GM12878 (cell line): ENCODE measurements at regions not wholly inside any gene's neighbourhood (a gene's known extent, or its start where the extent isn't known, plus 50 kb on each side); places are given as distances from the start of the nearest gene placed in this dataset.
"Not testable (repeated sequence)": the region's sequence is repeated elsewhere in the genome, so short reads cannot be mapped to it uniquely, and the experiment has no call there.

Experiments
- ATAC-seq: fragments of 200-7000 bp; cut with Tn5 transposase; 3 replicates; pipeline ENCODE4 v1.9.1; 2020; ENCODE audit warnings: mild to moderate bottlenecking, moderate library complexity
- BruUV-seq: library from RNA; stranded (reverse); fragments of 400-500 nt; replicated peaks from 2 replicates; lab custom pipeline; 2021; lab: Mats Ljungman, UMichigan
- CTCF ChIA-PET: fragments of 300-600 bp; sonication (Branson Sonifier 250); formaldehyde crosslinking; extraction: SDS; loops from one replicate; lab custom pipeline; 2021; ENCODE audit warnings: inconsistent platforms; lab: Yijun Ruan, JAX
- POLR2A ChIA-PET: fragments of 350-600 bp; formaldehyde crosslinking; extraction: SDS; loops from one replicate; lab custom pipeline; 2021; ENCODE audit warnings: inconsistent platforms; lab: Charles Lee
- RAD21 ChIA-PET: fragments of 300-600 bp; sonication (Branson Sonifier 250); formaldehyde crosslinking; loops from one replicate; lab custom pipeline; 2023; ENCODE audit warnings: antibody characterized with exemption; ENCODE audit not compliant: unreplicated experiment; lab: Charles Lee
- SMC1A ChIA-PET: fragments of 300-600 bp; sonication (Branson Sonifier 250); formaldehyde crosslinking; loops from one replicate; lab custom pipeline; 2023; ENCODE audit not compliant: unreplicated experiment, uncharacterized antibody; lab: Charles Lee
- DNase-seq: peaks from one replicate; pipeline ENCODE4 v3.0.0-alpha.2; 2011; ENCODE audit warnings: low read depth, low spot score
- FAIRE-seq: peaks from 3 replicates; lab custom pipeline; 2011; peaks lifted over from hg19 to GRCh38; lab: Jason Lieb, UNC
- H2AFZ ChIP-seq: 2 replicates; pipeline ENCODE4 v1.6.0; 2011; ENCODE audit warnings: low read depth, low read length, control low read depth; ENCODE audit not compliant: control insufficient read depth
- H3K27ac ChIP-seq: 2 replicates; pipeline ENCODE4 v1.5.1; 2011; ENCODE audit warnings: control low read depth; ENCODE audit not compliant: control insufficient read depth, insufficient read depth
- H3K27me3 ChIP-seq, 2 experiments: replicated peaks in 1 of 2; 2 replicates each; pipeline versions ENCODE4 v1.6.0 to v1.6.1; 2011; ENCODE audit warnings: low read length in 1 of 2; ENCODE audit not compliant: control insufficient read depth in 2 of 2, insufficient read depth in 2 of 2
- H3K36me3 ChIP-seq, 2 experiments: 2 replicates each; pipeline ENCODE4 v1.5.1; 2011; ENCODE audit warnings: low read length in 1 of 2; ENCODE audit not compliant: control insufficient read depth in 2 of 2, insufficient read depth in 2 of 2
- H3K4me1 ChIP-seq: 2 replicates; pipeline ENCODE4 v1.6.1; 2011; ENCODE audit warnings: mild to moderate bottlenecking, low read length, moderate library complexity, mixed read lengths; ENCODE audit not compliant: control insufficient read depth, insufficient read depth
- H3K4me2 ChIP-seq: 2 replicates; pipeline ENCODE4 v1.6.0; 2011; ENCODE audit warnings: control low read depth; ENCODE audit not compliant: control insufficient read depth, insufficient read depth
- H3K4me3 ChIP-seq: fragments of 200-600 bp; sonication (generic); 2 replicates; pipeline ENCODE4 v1.5.1; 2016
- H3K79me2 ChIP-seq: 2 replicates; pipeline ENCODE4 v1.6.0; 2011; ENCODE audit warnings: low read length; ENCODE audit not compliant: control insufficient read depth, insufficient read depth
- H3K9ac ChIP-seq: 2 replicates; pipeline ENCODE4 v1.8.0; 2011; ENCODE audit warnings: low read length, control low read depth, mixed read lengths; ENCODE audit not compliant: control insufficient read depth, insufficient read depth
- H3K9me3 ChIP-seq: replicated peaks from 3 replicates; pipeline ENCODE4 v1.5.1; 2011; ENCODE audit warnings: mild to moderate bottlenecking, low read length; ENCODE audit not compliant: control insufficient read depth, insufficient read depth
- H4K20me1 ChIP-seq: 2 replicates; pipeline ENCODE4 v1.6.0; 2011; ENCODE audit not compliant: control insufficient read depth, insufficient read depth
- WGBS: methylation state at CpG from one replicate; pipeline ENCODE4 v1.1.6; 2016; ENCODE audit warnings: low lambda C conversion rate; ENCODE audit not compliant: insufficient replicate concordance, insufficient coverage; ENCODE audit errors: missing lambda C conversion rate; 5-methylcytosine and 5-hydroxymethylcytosine counted together
- in situ Hi-C: fragments of 300-500 bp; cut with MboI; formaldehyde crosslinking; loops from 9 replicates; pipeline ENCODE4 v1.14.3; 2018; ENCODE audit warnings: mixed read lengths
- intact Hi-C: fragments of 100-400 bp; cut with micrococcal nuclease; formaldehyde crosslinking; loops from one replicate; pipeline ENCODE4 v1.14.2; 2022; ENCODE audit not compliant: unreplicated experiment
- TF ChIP-seq, protein P1 (sequence below): fragments of 450-650 bp; IDR thresholded peaks from 2 replicates; pipeline ENCODE4 v1.6.1; 2016; ENCODE audit warnings: mild to moderate bottlenecking, moderate library complexity, borderline replicate concordance

GRCh38 chr2:185284696-185285095 is 453.9 kb upstream of the FSIP2 start:
- Histone ChIP-seq H3K4me2 (no peak overlapping the region), H3K4me3 (no peak overlapping the region), H3K9ac (no peak overlapping the region)
- BruUV-seq: no TSS peak
- intact Hi-C loops: loop anchor here (5.0 to 10.0 kb wide), 3 partner anchors 77 to 1180 kb away; no protein-coding TSS in a partner anchor
- TF ChIP-seq, protein P1, sequence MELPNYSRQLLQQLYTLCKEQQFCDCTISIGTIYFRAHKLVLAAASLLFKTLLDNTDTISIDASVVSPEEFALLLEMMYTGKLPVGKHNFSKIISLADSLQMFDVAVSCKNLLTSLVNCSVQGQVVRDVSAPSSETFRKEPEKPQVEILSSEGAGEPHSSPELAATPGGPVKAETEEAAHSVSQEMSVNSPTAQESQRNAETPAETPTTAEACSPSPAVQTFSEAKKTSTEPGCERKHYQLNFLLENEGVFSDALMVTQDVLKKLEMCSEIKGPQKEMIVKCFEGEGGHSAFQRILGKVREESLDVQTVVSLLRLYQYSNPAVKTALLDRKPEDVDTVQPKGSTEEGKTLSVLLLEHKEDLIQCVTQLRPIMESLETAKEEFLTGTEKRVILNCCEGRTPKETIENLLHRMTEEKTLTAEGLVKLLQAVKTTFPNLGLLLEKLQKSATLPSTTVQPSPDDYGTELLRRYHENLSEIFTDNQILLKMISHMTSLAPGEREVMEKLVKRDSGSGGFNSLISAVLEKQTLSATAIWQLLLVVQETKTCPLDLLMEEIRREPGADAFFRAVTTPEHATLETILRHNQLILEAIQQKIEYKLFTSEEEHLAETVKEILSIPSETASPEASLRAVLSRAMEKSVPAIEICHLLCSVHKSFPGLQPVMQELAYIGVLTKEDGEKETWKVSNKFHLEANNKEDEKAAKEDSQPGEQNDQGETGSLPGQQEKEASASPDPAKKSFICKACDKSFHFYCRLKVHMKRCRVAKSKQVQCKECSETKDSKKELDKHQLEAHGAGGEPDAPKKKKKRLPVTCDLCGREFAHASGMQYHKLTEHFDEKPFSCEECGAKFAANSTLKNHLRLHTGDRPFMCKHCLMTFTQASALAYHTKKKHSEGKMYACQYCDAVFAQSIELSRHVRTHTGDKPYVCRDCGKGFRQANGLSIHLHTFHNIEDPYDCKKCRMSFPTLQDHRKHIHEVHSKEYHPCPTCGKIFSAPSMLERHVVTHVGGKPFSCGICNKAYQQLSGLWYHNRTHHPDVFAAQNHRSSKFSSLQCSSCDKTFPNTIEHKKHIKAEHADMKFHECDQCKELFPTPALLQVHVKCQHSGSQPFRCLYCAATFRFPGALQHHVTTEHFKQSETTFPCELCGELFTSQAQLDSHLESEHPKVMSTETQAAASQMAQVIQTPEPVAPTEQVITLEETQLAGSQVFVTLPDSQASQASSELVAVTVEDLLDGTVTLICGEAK: no peak
- TF ChIP-seq, all 136 proteins: peak for 0
- DNase-seq (no peak), ATAC-seq (no peak), FAIRE-seq (no peak)
- ChIA-PET CTCF (no interaction called here), SMC1A (no interaction called here), RAD21 (no interaction called here), POLR2A (no interaction called here)
- H3K79me2 ChIP-seq: no peaks in the 10 kb centered on the region
- H3K4me1 ChIP-seq: no peaks in the 10 kb centered on the region
- H3K9me3 ChIP-seq: no peaks in the 10 kb centered on the region
- H3K27me3 ChIP-seq: no peaks in the 10 kb centered on the region
- in situ Hi-C loops: no loop called here
- H4K20me1 ChIP-seq: no peaks in the 10 kb centered on the region
- H2AFZ ChIP-seq: no peak overlapping the region
- H3K27ac ChIP-seq: no peak overlapping the region
- H3K36me3 ChIP-seq: no peaks in the 10 kb centered on the region

- 14% methylated on average over 6 of the region's 6 CpGs for WGBS
- intact Hi-C loops: loop anchor here (2.0 kb wide), 1 partner anchor 449 kb away; the partner anchor contains the start of gene FSIP2
- ChIA-PET CTCF (interaction anchor here (0.6 to 4.1 kb wide), 6 partner anchors 9 to 1170 kb away, joined by 3 to 37 read pairs (median 4); no protein-coding TSS in a partner anchor), SMC1A (interaction anchor here (0.7 to 3.3 kb wide), 6 partner anchors 9 to 958 kb away, joined by 3 to 18 read pairs (median 4); no protein-coding TSS in a partner anchor), RAD21 (interaction anchor here (0.7 kb wide), 1 partner anchor 8 kb away, joined by 3 read pairs; no protein-coding TSS in a partner anchor)
- H3K9me3 ChIP-seq, FAIRE-seq, in situ Hi-C loops, H4K20me1 ChIP-seq, H2AFZ ChIP-seq, H3K9ac ChIP-seq, DNase-seq, H3K4me2 ChIP-seq, BruUV-seq, H3K79me2 ChIP-seq, H3K27ac ChIP-seq, H3K36me3 ChIP-seq, ATAC-seq, H3K4me1 ChIP-seq, H3K27me3 ChIP-seq, H3K4me3 ChIP-seq, POLR2A ChIA-PET: not testable (repeated sequence)
Measured at GRCh38 chr2:185290012-185290411, 448.6 kb upstream of the FSIP2 start.
